Peyer's patch (tissue), 4 donors: ENCODE measurements at regions not wholly inside any gene's neighbourhood (a gene's known extent, or its start where the extent isn't known, plus 50 kb on each side); places are given as distances from the start of the nearest gene placed in this dataset.
"Not testable (repeated sequence)": the region's sequence is repeated elsewhere in the genome, so short reads cannot be mapped to it uniquely, and the experiment has no call there.

Source experiments
- DNase-seq, 3 donors: peaks; one replicate each; pipeline ENCODE4 v3.0.0-alpha.2; 2017 to 2019
- H3K27ac ChIP-seq, 4 donors: fragments of 200-600 bp; sonication (generic); one replicate each; pipeline ENCODE4 v1.5.1; 2016 to 2019
- H3K27me3 ChIP-seq, 2 donors: fragments of 200-600 bp; sonication (generic); one replicate each; pipeline ENCODE4 v1.5.1; 2019
- H3K36me3 ChIP-seq, 3 donors: fragments of 200-600 bp; sonication (generic); one replicate each; pipeline ENCODE4 v1.5.1; 2016 to 2019
- H3K4me1 ChIP-seq, 4 donors: fragments of 200-600 bp; sonication (generic); one replicate each; pipeline ENCODE4 v1.5.1; 2016 to 2019
- H3K4me3 ChIP-seq, 4 donors: fragments of 200-600 bp; sonication (generic); 1 replicate in 3 of 4; 2 replicates in 1 of 4; pipeline ENCODE4 v1.5.1; 2016 to 2019; ENCODE audit warnings: mild to moderate bottlenecking in 1 of 4
- H3K9me3 ChIP-seq, 4 donors: fragments of 200-600 bp; sonication (generic); one replicate each; pipeline ENCODE4 v1.5.1; 2016 to 2019; ENCODE audit warnings: mild to moderate bottlenecking in 1 of 4
- POLR2A ChIP-seq, 2 donors: fragments of 450-650 bp; IDR thresholded peaks; one replicate each; pipeline ENCODE4 v1.5.1; 2017; ENCODE audit warnings: antibody characterized with exemption in 2 of 2, mild to moderate bottlenecking in 2 of 2, moderate library complexity in 2 of 2
- TF ChIP-seq, protein P1 (sequence below), 6 experiments: fragments of 450-650 bp in 4 of 6; fragments of 200-600 bp in 2 of 6; sonication (generic) in 1 of 6; IDR thresholded peaks; one replicate each; pipeline ENCODE4 v1.5.1; 2017 to 2019; ENCODE audit warnings: antibody characterized with exemption in 6 of 6, mild to moderate bottlenecking in 3 of 6, moderate library complexity in 1 of 6

DNA sequence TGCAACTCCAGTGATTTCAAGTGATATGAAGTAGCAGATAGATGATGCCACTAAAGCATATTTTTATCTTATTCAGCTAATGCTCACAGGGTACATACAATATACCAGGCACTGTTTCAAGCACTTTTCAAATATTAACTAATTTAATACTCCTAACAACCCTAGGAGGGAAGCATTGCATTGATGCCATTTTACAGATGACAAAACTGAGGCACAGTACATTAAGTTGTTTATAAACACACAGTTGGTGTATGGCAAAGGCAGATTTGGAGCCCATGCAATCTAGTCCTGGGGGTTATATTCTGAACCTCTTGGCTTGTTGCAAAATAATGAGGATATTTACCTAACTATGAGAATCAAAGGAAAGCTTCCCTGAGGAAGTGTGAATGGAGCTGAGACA lies 371.0 kb downstream of the SFMBT2 start:
- TF ChIP-seq, protein P1, sequence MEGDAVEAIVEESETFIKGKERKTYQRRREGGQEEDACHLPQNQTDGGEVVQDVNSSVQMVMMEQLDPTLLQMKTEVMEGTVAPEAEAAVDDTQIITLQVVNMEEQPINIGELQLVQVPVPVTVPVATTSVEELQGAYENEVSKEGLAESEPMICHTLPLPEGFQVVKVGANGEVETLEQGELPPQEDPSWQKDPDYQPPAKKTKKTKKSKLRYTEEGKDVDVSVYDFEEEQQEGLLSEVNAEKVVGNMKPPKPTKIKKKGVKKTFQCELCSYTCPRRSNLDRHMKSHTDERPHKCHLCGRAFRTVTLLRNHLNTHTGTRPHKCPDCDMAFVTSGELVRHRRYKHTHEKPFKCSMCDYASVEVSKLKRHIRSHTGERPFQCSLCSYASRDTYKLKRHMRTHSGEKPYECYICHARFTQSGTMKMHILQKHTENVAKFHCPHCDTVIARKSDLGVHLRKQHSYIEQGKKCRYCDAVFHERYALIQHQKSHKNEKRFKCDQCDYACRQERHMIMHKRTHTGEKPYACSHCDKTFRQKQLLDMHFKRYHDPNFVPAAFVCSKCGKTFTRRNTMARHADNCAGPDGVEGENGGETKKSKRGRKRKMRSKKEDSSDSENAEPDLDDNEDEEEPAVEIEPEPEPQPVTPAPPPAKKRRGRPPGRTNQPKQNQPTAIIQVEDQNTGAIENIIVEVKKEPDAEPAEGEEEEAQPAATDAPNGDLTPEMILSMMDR (IDR thresholded peaks at IDR 0.05) = no peak
- TF ChIP-seq POLR2A (IDR thresholded peaks at IDR 0.05) = no peak
- H3K27ac ChIP-seq = no peak overlapping the region
- no peaks in the 10 kb centered on the region for H3K36me3 ChIP-seq
- no peaks in the 10 kb centered on the region for H3K27me3 ChIP-seq
- no peaks in the 10 kb centered on the region for H3K9me3 ChIP-seq
- DNase-seq = no peak
- no peaks in the 10 kb centered on the region for H3K4me1 ChIP-seq
- H3K4me3 ChIP-seq = no peak overlapping the region

DNA sequence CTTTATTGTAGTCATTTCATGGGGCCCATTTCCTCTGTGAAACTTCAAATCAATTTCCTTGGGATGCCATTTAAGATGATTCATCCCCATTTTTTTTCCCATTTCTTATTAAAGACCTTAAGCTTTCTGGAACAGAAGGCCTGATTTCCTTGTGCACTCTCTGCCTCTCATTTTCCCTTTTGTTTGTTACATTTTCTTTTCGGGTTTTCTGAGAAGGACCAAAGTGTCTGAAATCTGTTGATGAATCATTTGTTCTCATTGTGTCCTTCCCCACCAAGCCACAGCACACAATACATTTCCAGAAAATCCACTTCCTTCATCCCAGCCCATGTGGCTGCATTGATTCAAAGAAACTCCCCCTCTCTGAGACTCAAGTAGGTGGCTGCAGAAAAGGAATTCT lies 372.4 kb downstream of the SFMBT2 start:
- TF ChIP-seq POLR2A (IDR thresholded peaks at IDR 0.05) = no peak
- TF ChIP-seq, protein P1 (IDR thresholded peaks at IDR 0.05) = no peak

DNA sequence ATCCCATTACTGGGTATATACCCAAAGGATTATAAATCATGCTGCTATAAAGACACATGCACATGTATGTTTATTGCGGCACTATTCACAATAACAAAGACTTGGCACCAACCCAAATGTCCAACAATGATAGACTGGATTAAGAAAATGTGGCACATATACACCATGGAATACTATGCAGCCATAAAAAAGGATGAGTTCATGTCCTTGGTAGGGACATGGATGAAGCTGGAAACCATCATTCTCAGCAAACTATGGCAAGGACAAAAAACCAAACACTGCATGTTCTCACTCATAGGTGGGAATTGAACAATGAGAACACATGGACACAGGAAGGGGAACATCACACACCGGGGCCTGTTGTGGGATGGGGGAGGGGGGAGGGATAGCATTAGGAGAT lies 373.4 kb downstream of the SFMBT2 start:
- H3K36me3 ChIP-seq, H3K27ac ChIP-seq, H3K9me3 ChIP-seq, H3K4me3 ChIP-seq, H3K4me1 ChIP-seq, H3K27me3 ChIP-seq, DNase-seq: not testable (repeated sequence)

More for the DNA sequence above, 372.4 kb downstream of the SFMBT2 start:
- no peaks in the 10 kb centered on the region for H3K4me1 ChIP-seq
- no peak overlapping the region for H3K4me3 ChIP-seq
- no peaks in the 10 kb centered on the region for H3K36me3 ChIP-seq
- H3K27ac ChIP-seq = no peak overlapping the region
- H3K27me3 ChIP-seq = no peaks in the 10 kb centered on the region
- no peak for DNase-seq
- no peaks in the 10 kb centered on the region for H3K9me3 ChIP-seq

DNA sequence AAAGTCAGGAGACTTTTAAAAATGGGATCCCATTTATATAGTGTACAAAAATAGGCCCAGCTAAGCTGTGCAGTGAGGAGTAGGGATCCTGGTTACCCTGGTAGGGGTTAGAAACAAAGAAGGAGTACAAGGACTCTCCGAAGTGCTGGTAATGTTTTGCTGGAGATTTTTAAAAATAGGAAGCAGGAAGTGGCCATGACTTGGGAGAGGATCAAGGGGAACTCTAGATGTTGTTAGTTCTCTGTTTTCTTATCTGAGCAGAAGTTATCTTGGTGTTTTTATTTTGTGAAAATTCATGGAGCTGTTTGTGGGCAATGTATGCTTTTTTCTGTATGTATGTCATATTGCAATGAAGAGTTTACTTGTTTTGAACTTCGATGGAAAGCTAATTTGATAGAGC lies 373.9 kb downstream of the SFMBT2 start:
- no peak for DNase-seq
- Histone ChIP-seq H3K4me3 (no peak overlapping the region), H3K4me1 (no peaks in the 10 kb centered on the region), H3K9me3 (no peaks in the 10 kb centered on the region), H3K36me3 (no peaks in the 10 kb centered on the region), H3K27me3 (no peaks in the 10 kb centered on the region), H3K27ac (no peak overlapping the region)
- no peak for TF ChIP-seq POLR2A (IDR thresholded peaks at IDR 0.05)
- TF ChIP-seq, protein P1 (IDR thresholded peaks at IDR 0.05) = no peak

DNA sequence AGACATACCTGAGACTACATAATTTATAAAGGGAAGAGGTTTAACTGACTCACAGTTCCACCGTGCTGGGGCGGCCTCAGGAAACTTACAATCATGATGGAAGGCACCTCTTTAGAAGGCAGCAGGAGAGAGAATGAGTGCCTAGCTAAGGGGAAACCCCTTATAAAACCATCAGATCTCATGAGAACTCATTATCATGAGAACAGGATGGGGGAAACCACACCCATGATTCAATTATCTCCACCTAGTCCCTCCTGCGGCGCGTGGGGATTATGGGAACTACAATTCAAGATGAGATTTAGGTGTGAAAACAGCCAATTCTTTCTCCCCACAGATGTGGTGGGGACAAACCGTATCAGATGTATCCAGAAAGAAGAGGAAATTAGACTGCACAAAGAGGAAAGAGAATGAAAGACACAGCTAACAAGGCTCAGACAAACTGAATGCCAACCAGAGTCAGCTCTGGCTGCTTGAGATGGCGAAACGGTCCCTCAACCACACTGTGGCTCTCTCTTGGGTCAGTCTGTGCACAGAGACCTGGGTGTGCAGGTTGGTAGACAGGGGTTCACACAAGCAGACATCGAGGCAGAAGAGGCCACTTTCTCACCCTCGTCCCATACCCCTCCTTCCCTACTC lies 375.6 kb downstream of the SFMBT2 start:
- no peaks in the 10 kb centered on the region for H3K36me3 ChIP-seq
- no peaks in the 10 kb centered on the region for H3K4me1 ChIP-seq
- no peak for DNase-seq
- no peaks in the 10 kb centered on the region for H3K9me3 ChIP-seq
- H3K27me3 ChIP-seq = no peaks in the 10 kb centered on the region
- TF ChIP-seq, protein P1 (IDR thresholded peaks at IDR 0.05) = no peak
- TF ChIP-seq POLR2A (IDR thresholded peaks at IDR 0.05) = no peak
- no peak overlapping the region for H3K27ac ChIP-seq
- no peak overlapping the region for H3K4me3 ChIP-seq

DNA sequence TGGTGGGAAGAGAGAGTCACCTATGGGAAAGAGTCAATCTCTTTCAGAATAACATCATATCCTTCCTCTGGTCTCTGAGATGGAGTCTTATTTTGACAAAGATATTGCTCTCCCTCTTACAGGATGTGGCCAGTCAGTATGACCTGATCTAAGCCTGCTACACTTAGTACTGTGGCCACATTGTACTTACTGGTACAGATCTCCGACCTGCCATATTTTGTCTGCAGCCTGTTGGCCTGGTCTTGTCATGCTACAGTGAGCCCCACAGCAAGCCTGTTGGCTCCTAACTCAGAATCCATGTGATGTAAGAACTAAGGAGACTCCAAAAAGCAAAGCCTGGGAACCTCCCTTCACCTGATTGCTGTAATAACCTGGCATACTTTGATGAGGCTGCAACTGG lies 377.8 kb downstream of the SFMBT2 start:
- Histone ChIP-seq H3K36me3 (no peaks in the 10 kb centered on the region), H3K27me3 (no peaks in the 10 kb centered on the region), H3K4me3 (no peak overlapping the region), H3K4me1 (no peaks in the 10 kb centered on the region), H3K27ac (no peak overlapping the region), H3K9me3 (no peaks in the 10 kb centered on the region)
- DNase-seq = no peak
- no peak for TF ChIP-seq POLR2A (IDR thresholded peaks at IDR 0.05)
- TF ChIP-seq, protein P1 (IDR thresholded peaks at IDR 0.05) = no peak
